HEK293 (cell line): ENCODE measurements at regions not wholly inside any gene's neighbourhood (a gene's known extent, or its start where the extent isn't known, plus 50 kb on each side); places are given as distances from the start of the nearest gene placed in this dataset.
A peak's percentile ranks its signal among the peaks of the same experiment; 100 is the strongest.

Experiments used
- CTCF ChIA-PET: fragments of 350-600 bp; formaldehyde crosslinking; extraction: SDS; loops from one replicate; lab custom pipeline; 2021; ENCODE audit warnings: antibody characterized with exemption; lab: Yijun Ruan, JAX
- POLR2A ChIA-PET: fragments of 300-600 bp; formaldehyde crosslinking; extraction: SDS; loops from one replicate; lab custom pipeline; 2020; ENCODE audit warnings: antibody characterized with exemption, inconsistent platforms; lab: Yijun Ruan, JAX
- H3K27ac ChIP-seq: fragments of 200-500 bp; sonication (Bioruptor generic); 2 replicates; pipeline ENCODE4 v1.5.1; 2014; ENCODE audit warnings: low read depth, low read length, control low read depth, inconsistent platforms; ENCODE audit errors: extremely low read depth
- H3K36me3 ChIP-seq, 2 experiments: fragments of 200-500 bp in 1 of 2; sonication (Bioruptor generic) in 1 of 2; 1 replicate in 1 of 2; 2 replicates in 1 of 2; pipeline ENCODE4 v1.5.1; 2014 to 2017; ENCODE audit warnings: inconsistent platforms in 2 of 2, low read length in 2 of 2; ENCODE audit not compliant: control insufficient read depth in 2 of 2, insufficient read depth in 1 of 2
- H3K4me1 ChIP-seq: fragments of 200-500 bp; sonication (Bioruptor generic); 2 replicates; pipeline ENCODE4 v1.5.1; 2014; ENCODE audit warnings: mild to moderate bottlenecking, low read length, inconsistent platforms; ENCODE audit not compliant: control insufficient read depth, insufficient read depth
- H3K4me3 ChIP-seq: 2 replicates; pipeline ENCODE4 v1.5.1; 2011; ENCODE audit warnings: low read depth, mild to moderate bottlenecking, control low read depth, low read length, moderate library complexity
- H3K9me3 ChIP-seq: fragments of 200-500 bp; sonication (Bioruptor generic); 2 replicates; pipeline ENCODE4 v1.5.1; 2014; ENCODE audit warnings: low read depth, low read length, inconsistent platforms; ENCODE audit not compliant: control insufficient read depth, insufficient read depth
- BCL6B ChIP-seq: fragments of 450-650 bp; formaldehyde crosslinking; IDR thresholded peaks from 2 replicates; pipeline ENCODE4 v1.5.1; 2017; ENCODE audit warnings: missing biosample characterization, missing genetic modification characterization
- KLF9 ChIP-seq: fragments of 450-650 bp; formaldehyde crosslinking; IDR thresholded peaks from 2 replicates; pipeline ENCODE4 v1.5.1; 2016; ENCODE audit warnings: missing biosample characterization, missing genetic modification characterization, low read depth
- MZF1 ChIP-seq: fragments of 450-650 bp; formaldehyde crosslinking; IDR thresholded peaks from 2 replicates; pipeline ENCODE4 v1.5.1; 2017; ENCODE audit warnings: missing biosample characterization, missing genetic modification characterization, borderline replicate concordance
- PATZ1 ChIP-seq: fragments of 450-650 bp; formaldehyde crosslinking; IDR thresholded peaks from 2 replicates; pipeline ENCODE4 v1.5.1; 2016; ENCODE audit warnings: missing biosample characterization, missing genetic modification characterization
- SCRT2 ChIP-seq: fragments of 450-650 bp; formaldehyde crosslinking; IDR thresholded peaks from 2 replicates; pipeline ENCODE4 v1.5.1; 2016; ENCODE audit warnings: missing biosample characterization, missing genetic modification characterization
- SETDB1 ChIP-seq: IDR thresholded peaks from one replicate; pipeline ENCODE4 v1.6.1; 2017; ENCODE audit warnings: mild to moderate bottlenecking, low read length, moderate library complexity, mixed read lengths; ENCODE audit not compliant: insufficient read length
- SP7 ChIP-seq: fragments of 450-650 bp; formaldehyde crosslinking; IDR thresholded peaks from 2 replicates; pipeline ENCODE4 v1.5.1; 2016; ENCODE audit warnings: missing biosample characterization, missing genetic modification characterization
- TCF7L2 ChIP-seq: IDR thresholded peaks from 2 replicates; pipeline ENCODE4 v1.6.1; 2011; ENCODE audit warnings: low read depth, mild to moderate bottlenecking, inconsistent platforms, low read length, moderate library complexity, borderline replicate concordance
- WT1 ChIP-seq: fragments of 450-650 bp; formaldehyde crosslinking; IDR thresholded peaks from 2 replicates; pipeline ENCODE4 v1.5.1; 2016; ENCODE audit warnings: missing biosample characterization, missing genetic modification characterization
- ZNF132 ChIP-seq: fragments of 450-650 bp; formaldehyde crosslinking; IDR thresholded peaks from 2 replicates; pipeline ENCODE4 v1.5.1; 2017; ENCODE audit warnings: missing biosample characterization, missing genetic modification characterization, borderline replicate concordance
- ZNF184 ChIP-seq: fragments of 450-650 bp; IDR thresholded peaks from 2 replicates; pipeline ENCODE4 v1.5.1; 2018; ENCODE audit warnings: missing biosample characterization, mild to moderate bottlenecking, missing genetic modification characterization
- ZNF24 ChIP-seq: fragments of 450-650 bp; formaldehyde crosslinking; IDR thresholded peaks from 2 replicates; pipeline ENCODE4 v1.5.1; 2016; ENCODE audit warnings: missing biosample characterization, missing genetic modification characterization
- ZNF248 ChIP-seq: fragments of 450-650 bp; formaldehyde crosslinking; IDR thresholded peaks from 2 replicates; pipeline ENCODE4 v1.5.1; 2017; ENCODE audit warnings: missing biosample characterization, missing genetic modification characterization
- ZNF266 ChIP-seq: fragments of 450-650 bp; formaldehyde crosslinking; IDR thresholded peaks from 2 replicates; pipeline ENCODE4 v1.5.1; 2016; ENCODE audit warnings: missing biosample characterization, missing genetic modification characterization, low read depth
- ZNF280C ChIP-seq: fragments of 450-650 bp; formaldehyde crosslinking; IDR thresholded peaks from 2 replicates; pipeline ENCODE4 v1.5.1; 2016; ENCODE audit warnings: missing biosample characterization, missing genetic modification characterization
- ZNF280D ChIP-seq: fragments of 450-650 bp; formaldehyde crosslinking; IDR thresholded peaks from 2 replicates; pipeline ENCODE4 v1.5.1; 2016; ENCODE audit warnings: missing biosample characterization, missing genetic modification characterization
- ZNF37A ChIP-seq: fragments of 450-650 bp; IDR thresholded peaks from 2 replicates; pipeline ENCODE4 v1.5.1; 2018; ENCODE audit warnings: missing biosample characterization, missing genetic modification characterization
- ZNF416 ChIP-seq: fragments of 450-650 bp; formaldehyde crosslinking; IDR thresholded peaks from 2 replicates; pipeline ENCODE4 v1.5.1; 2016; ENCODE audit warnings: missing biosample characterization, missing genetic modification characterization
- ZNF521 ChIP-seq: fragments of 450-650 bp; formaldehyde crosslinking; IDR thresholded peaks from 2 replicates; pipeline ENCODE4 v1.5.1; 2017; ENCODE audit warnings: missing biosample characterization, mild to moderate bottlenecking, missing genetic modification characterization
- ZNF530 ChIP-seq: fragments of 450-650 bp; formaldehyde crosslinking; IDR thresholded peaks from 2 replicates; pipeline ENCODE4 v1.5.1; 2016; ENCODE audit warnings: low read depth, missing biosample characterization, missing genetic modification characterization
- ZNF549 ChIP-seq: fragments of 450-650 bp; IDR thresholded peaks from 2 replicates; pipeline ENCODE4 v1.5.1; 2018; ENCODE audit warnings: missing biosample characterization, missing genetic modification characterization, mild to moderate bottlenecking, inconsistent platforms, moderate library complexity
- ZNF561 ChIP-seq: fragments of 450-650 bp; IDR thresholded peaks from 2 replicates; pipeline ENCODE4 v1.5.1; 2018; ENCODE audit warnings: missing biosample characterization, missing genetic modification characterization, borderline replicate concordance
- ZNF580 ChIP-seq: fragments of 450-650 bp; formaldehyde crosslinking; IDR thresholded peaks from 2 replicates; pipeline ENCODE4 v1.5.1; 2016; ENCODE audit warnings: missing biosample characterization, missing genetic modification characterization
- ZNF76 ChIP-seq: fragments of 450-650 bp; formaldehyde crosslinking; IDR thresholded peaks from 2 replicates; pipeline ENCODE4; 2016; ENCODE audit warnings: low read depth, missing biosample characterization, missing genetic modification characterization, borderline replicate concordance
- ZNF768 ChIP-seq: fragments of 450-650 bp; formaldehyde crosslinking; IDR thresholded peaks from 2 replicates; pipeline ENCODE4 v1.5.1; 2018; ENCODE audit warnings: missing biosample characterization, mild to moderate bottlenecking, missing genetic modification characterization
- ZSCAN16 ChIP-seq: fragments of 450-650 bp; formaldehyde crosslinking; IDR thresholded peaks from 2 replicates; pipeline ENCODE4 v1.5.1; 2016; ENCODE audit warnings: missing biosample characterization, missing genetic modification characterization
- ZSCAN23 ChIP-seq: fragments of 450-650 bp; formaldehyde crosslinking; IDR thresholded peaks from 2 replicates; pipeline ENCODE4 v1.5.1; 2016; ENCODE audit warnings: missing biosample characterization, missing genetic modification characterization

- TF ChIP-seq PATZ1 (tag by site-specific recombination) (no peak), SCRT2 (tag by site-specific recombination) (peak; percentile 51; the same call in 1 of the 2 replicates), ZNF768 (no peak), ZSCAN16 (no peak), KLF9 (tag by site-specific recombination) (no peak), ZNF37A (tag by site-specific recombination) (no peak), ZNF530 (tag by site-specific recombination) (no peak), ZNF280D (no peak), ZNF416 (tag by site-specific recombination) (no peak), ZSCAN23 (no peak), SETDB1 (peak; percentile 87), BCL6B (no peak)
- Histone ChIP-seq H3K36me3 (peaks cover 0 to 5% of the 10 kb centered on the region in 2 experiments; a peak in 1 of 3 replicates), H3K4me1 (no peaks in the 10 kb centered on the region), H3K4me3 (no peak overlapping the region), H3K27ac (no peak overlapping the region), H3K9me3 (no peaks in the 10 kb centered on the region)
- POLR2A ChIA-PET, result no interaction called here
- CTCF ChIA-PET, result interaction anchor here (0.6 to 1.2 kb wide), 3 partner anchors 9 to 432 kb away, joined by 3 to 4 read pairs (median 3); no protein-coding TSS in a partner anchor
Observed at GRCh38 chr20:52056203-52057062, 135.1 kb downstream of the ZFP64 start.

GRCh38 chr20:52054123-52054522 is 137.5 kb downstream of the ZFP64 start:
- H3K4me1 ChIP-seq, result no peaks in the 10 kb centered on the region
- peaks cover 0 to 5% of the 10 kb centered on the region in 2 experiments; a peak in 1 of 3 replicates for H3K36me3 ChIP-seq
- ChIA-PET POLR2A (no interaction called here), CTCF (no interaction called here)
- H3K27ac ChIP-seq, result no peak overlapping the region
- no peak overlapping the region for H3K4me3 ChIP-seq
- H3K9me3 ChIP-seq, result no peaks in the 10 kb centered on the region
- TF ChIP-seq SP7 (tag by site-specific recombination) (no peak), ZNF266 (tag by site-specific recombination) (no peak), ZNF248 (tag by site-specific recombination) (no peak), ZNF280C (tag by site-specific recombination) (no peak), ZNF24 (tag by site-specific recombination) (no peak), MZF1 (tag by site-specific recombination) (no peak), ZNF580 (no peak), TCF7L2 (no peak), ZNF521 (tag by site-specific recombination) (no peak), ZNF76 (tag by site-specific recombination) (no peak), ZNF561 (no peak), ZNF184 (tag by site-specific recombination) (no peak), ZNF132 (no peak), ZNF549 (tag by site-specific recombination) (no peak), WT1 (no peak)
